ENCODE measurements at regions not wholly inside any gene's neighbourhood (a gene's known extent, or its start where the extent isn't known, plus 50 kb on each side); places are given as distances from the start of the nearest gene placed in this dataset.

- Mint-ChIP-seq H3K4me3 (peak overlapping the region; percentile 32 to 83), H3K4me1 (ENCODE audit: low read depth) (peaks cover 70% of the 10 kb centered on the region), H3K27ac (peak overlapping the region; percentile 93), H3K36me3 (ENCODE audit: insufficient read depth in 2 of 2) (peaks cover 11 to 16% of the 10 kb centered on the region in 2 donors), H3K27me3 (ENCODE audit: low read depth) (no peaks in the 10 kb centered on the region), H3K9me3 (peaks cover 7 to 10% of the 10 kb centered on the region in 2 donors)
- ATAC-seq (replicated peaks in 1 of 2) (peak in 1 of 2 donors; percentile 32), DNase-seq (no peak)
Measured at GRCh38 chr10:8245131-8245813, 190.8 kb downstream of the GATA3 start.

- no peak for DNase-seq
- peaks cover 11 to 16% of the 10 kb centered on the region in 2 donors for H3K36me3 Mint-ChIP-seq (ENCODE audit: insufficient read depth in 2 of 2)
- H3K27me3 Mint-ChIP-seq (ENCODE audit: low read depth): no peaks in the 10 kb centered on the region
- peak overlapping the region; percentile 93 for H3K27ac Mint-ChIP-seq
- H3K4me1 Mint-ChIP-seq (ENCODE audit: low read depth): peaks cover 68% of the 10 kb centered on the region
- H3K4me3 Mint-ChIP-seq: peak overlapping the region; percentile 32 to 83
- no peak for ATAC-seq (replicated peaks in 1 of 2)
- H3K9me3 Mint-ChIP-seq: peaks cover 7 to 10% of the 10 kb centered on the region in 2 donors
Measured at GRCh38 chr10:8245814-8246142, 191.3 kb downstream of the GATA3 start.

GRCh38 chr10:8246548-8246947, 192.1 kb downstream of the GATA3 start:
- peaks cover 11 to 16% of the 10 kb centered on the region in 2 donors for H3K36me3 Mint-ChIP-seq (ENCODE audit: insufficient read depth in 2 of 2)
- H3K27ac Mint-ChIP-seq: no peak overlapping the region
- H3K4me1 Mint-ChIP-seq (ENCODE audit: low read depth): peaks cover 60% of the 10 kb centered on the region
- no peaks in the 10 kb centered on the region for H3K27me3 Mint-ChIP-seq (ENCODE audit: low read depth)
- DNase-seq: no peak
- no peak overlapping the region for H3K4me3 Mint-ChIP-seq
- no peak for ATAC-seq (replicated peaks in 1 of 2)
- peaks cover 7 to 10% of the 10 kb centered on the region in 2 donors for H3K9me3 Mint-ChIP-seq

- Mint-ChIP-seq H3K36me3 (ENCODE audit: insufficient read depth in 2 of 2) (peaks cover 11 to 16% of the 10 kb centered on the region in 2 donors), H3K4me3 (no peak overlapping the region), H3K4me1 (ENCODE audit: low read depth) (peaks cover 54% of the 10 kb centered on the region), H3K27ac (no peak overlapping the region), H3K9me3 (peaks cover 7 to 10% of the 10 kb centered on the region in 2 donors), H3K27me3 (ENCODE audit: low read depth) (no peaks in the 10 kb centered on the region)
- DNase-seq (no peak), ATAC-seq (replicated peaks in 1 of 2) (no peak)
Measured at GRCh38 chr10:8247191-8247590, 192.7 kb downstream of the GATA3 start.

GRCh38 chr10:8248868-8249267, 194.4 kb downstream of the GATA3 start:
- Mint-ChIP-seq H3K9me3 (peaks cover 7 to 10% of the 10 kb centered on the region in 2 donors), H3K36me3 (ENCODE audit: insufficient read depth in 2 of 2) (peaks cover 11 to 16% of the 10 kb centered on the region in 2 donors), H3K4me1 (ENCODE audit: low read depth) (peaks cover 41% of the 10 kb centered on the region), H3K27me3 (ENCODE audit: low read depth) (no peaks in the 10 kb centered on the region), H3K27ac (no peak overlapping the region), H3K4me3 (no peak overlapping the region)
- DNase-seq (no peak), ATAC-seq (replicated peaks in 1 of 2) (no peak)

GRCh38 chr10:8254350-8254749, 199.9 kb downstream of the GATA3 start:
- Mint-ChIP-seq H3K36me3 (ENCODE audit: insufficient read depth in 2 of 2) (peaks cover 5 to 7% of the 10 kb centered on the region in 2 donors), H3K27ac (peak overlapping the region; percentile 99), H3K4me3 (peak overlapping the region; percentile 67 to 96), H3K4me1 (ENCODE audit: low read depth) (peaks cover 41% of the 10 kb centered on the region), H3K9me3 (peaks cover 2 to 5% of the 10 kb centered on the region in 2 donors), H3K27me3 (ENCODE audit: low read depth) (no peaks in the 10 kb centered on the region)
- DNase-seq (peak; percentile 33 to 53), ATAC-seq (replicated peaks in 1 of 2) (peak; percentile 97 to 98)

- Mint-ChIP-seq H3K4me3 (peak overlapping the region; percentile 67 to 96), H3K36me3 (ENCODE audit: insufficient read depth in 2 of 2) (peaks cover 4 to 5% of the 10 kb centered on the region in 2 donors), H3K9me3 (peaks cover 0 to 3% of the 10 kb centered on the region in 2 donors), H3K4me1 (ENCODE audit: low read depth) (peaks cover 35% of the 10 kb centered on the region), H3K27me3 (ENCODE audit: low read depth) (no peaks in the 10 kb centered on the region), H3K27ac (peak overlapping the region; percentile 99)
- peak; percentile 27 to 36 for ATAC-seq (replicated peaks in 1 of 2)
- DNase-seq: no peak
Measured at GRCh38 chr10:8255301-8255700, 200.8 kb downstream of the GATA3 start.

- H3K27ac Mint-ChIP-seq: no peak overlapping the region
- no peaks in the 10 kb centered on the region for H3K27me3 Mint-ChIP-seq (ENCODE audit: low read depth)
- no peak overlapping the region for H3K4me3 Mint-ChIP-seq
- DNase-seq (no peak), ATAC-seq (replicated peaks in 1 of 2) (no peak)
- H3K4me1 Mint-ChIP-seq (ENCODE audit: low read depth): peaks cover 14% of the 10 kb centered on the region
- H3K36me3 Mint-ChIP-seq (ENCODE audit: insufficient read depth in 2 of 2): peaks cover 4 to 5% of the 10 kb centered on the region in 2 donors
- peaks cover 2 to 3% of the 10 kb centered on the region in 2 donors for H3K9me3 Mint-ChIP-seq
Measured at GRCh38 chr10:8260645-8261044, 206.2 kb downstream of the GATA3 start.

- H3K27me3 Mint-ChIP-seq (ENCODE audit: low read depth): no peaks in the 10 kb centered on the region
- no peak overlapping the region for H3K4me3 Mint-ChIP-seq
- peaks cover 3 to 4% of the 10 kb centered on the region in 2 donors for H3K36me3 Mint-ChIP-seq (ENCODE audit: insufficient read depth in 2 of 2)
- no peaks in the 10 kb centered on the region for H3K4me1 Mint-ChIP-seq (ENCODE audit: low read depth)
- no peak overlapping the region for H3K27ac Mint-ChIP-seq
- DNase-seq (no peak), ATAC-seq (replicated peaks in 1 of 2) (no peak)
- peaks cover 2 to 3% of the 10 kb centered on the region in 2 donors for H3K9me3 Mint-ChIP-seq
Measured at GRCh38 chr10:8262317-8262716, 207.8 kb downstream of the GATA3 start.

- peaks cover 5% of the 10 kb centered on the region for H3K4me1 Mint-ChIP-seq (ENCODE audit: low read depth)
Measured at GRCh38 chr10:8269976-8270375, 215.5 kb downstream of the GATA3 start.

GRCh38 chr10:8272794-8273425, 218.4 kb downstream of the GATA3 start:
- ATAC-seq (replicated peaks in 1 of 2) (no peak), DNase-seq (no peak)
- Mint-ChIP-seq H3K9me3 (peaks cover 3 to 8% of the 10 kb centered on the region in 2 donors), H3K4me3 (no peak overlapping the region), H3K36me3 (ENCODE audit: insufficient read depth in 2 of 2) (no peaks in the 10 kb centered on the region), H3K27ac (no peak overlapping the region), H3K4me1 (ENCODE audit: low read depth) (peaks cover 8% of the 10 kb centered on the region), H3K27me3 (ENCODE audit: low read depth) (peaks cover 9% of the 10 kb centered on the region)

More at GRCh38 chr10:8269976-8270375, 215.5 kb downstream of the GATA3 start:
- ATAC-seq (replicated peaks in 1 of 2) (peak in 1 of 2 donors; percentile 63), DNase-seq (no peak)
- H3K9me3 Mint-ChIP-seq: peaks cover 3 to 6% of the 10 kb centered on the region in 2 donors
- H3K27ac Mint-ChIP-seq: no peak overlapping the region
- H3K36me3 Mint-ChIP-seq (ENCODE audit: insufficient read depth in 2 of 2): no peaks in the 10 kb centered on the region
- H3K27me3 Mint-ChIP-seq (ENCODE audit: low read depth): peaks cover 9% of the 10 kb centered on the region
- no peak overlapping the region for H3K4me3 Mint-ChIP-seq

- H3K36me3 Mint-ChIP-seq (ENCODE audit: insufficient read depth in 2 of 2): no peaks in the 10 kb centered on the region
- DNase-seq: no peak
- H3K27ac Mint-ChIP-seq: no peak overlapping the region
Measured at GRCh38 chr10:8273749-8274148, 219.3 kb downstream of the GATA3 start.

GRCh38 chr10:8275911-8276310, 221.4 kb downstream of the GATA3 start:
- DNase-seq: no peak
- peaks cover 0 to 1% of the 10 kb centered on the region in 2 donors for H3K36me3 Mint-ChIP-seq (ENCODE audit: insufficient read depth in 2 of 2)
- no peak overlapping the region for H3K27ac Mint-ChIP-seq
- peaks cover 3 to 8% of the 10 kb centered on the region in 2 donors for H3K9me3 Mint-ChIP-seq
- peaks cover 11% of the 10 kb centered on the region for H3K27me3 Mint-ChIP-seq (ENCODE audit: low read depth)
- no peak for ATAC-seq (replicated peaks in 1 of 2)
- H3K4me3 Mint-ChIP-seq: no peak overlapping the region
- H3K4me1 Mint-ChIP-seq (ENCODE audit: low read depth): peaks cover 15% of the 10 kb centered on the region

More at GRCh38 chr10:8273749-8274148, 219.3 kb downstream of the GATA3 start:
- Mint-ChIP-seq H3K27me3 (ENCODE audit: low read depth) (peaks cover 9% of the 10 kb centered on the region), H3K4me3 (no peak overlapping the region), H3K9me3 (peaks cover 3 to 8% of the 10 kb centered on the region in 2 donors), H3K4me1 (ENCODE audit: low read depth) (peaks cover 15% of the 10 kb centered on the region)
- no peak for ATAC-seq (replicated peaks in 1 of 2)

Measured in activated T-cell treated with anti-CD3 and anti-CD28 coated beads, Interleukin-2, amount 50 U/mL, for 72 hours (primary cell).